ENCODE measurements at regions not wholly inside any gene's neighbourhood (a gene's known extent, or its start where the extent isn't known, plus 50 kb on each side); places are given as distances from the start of the nearest gene placed in this dataset.

DNA sequence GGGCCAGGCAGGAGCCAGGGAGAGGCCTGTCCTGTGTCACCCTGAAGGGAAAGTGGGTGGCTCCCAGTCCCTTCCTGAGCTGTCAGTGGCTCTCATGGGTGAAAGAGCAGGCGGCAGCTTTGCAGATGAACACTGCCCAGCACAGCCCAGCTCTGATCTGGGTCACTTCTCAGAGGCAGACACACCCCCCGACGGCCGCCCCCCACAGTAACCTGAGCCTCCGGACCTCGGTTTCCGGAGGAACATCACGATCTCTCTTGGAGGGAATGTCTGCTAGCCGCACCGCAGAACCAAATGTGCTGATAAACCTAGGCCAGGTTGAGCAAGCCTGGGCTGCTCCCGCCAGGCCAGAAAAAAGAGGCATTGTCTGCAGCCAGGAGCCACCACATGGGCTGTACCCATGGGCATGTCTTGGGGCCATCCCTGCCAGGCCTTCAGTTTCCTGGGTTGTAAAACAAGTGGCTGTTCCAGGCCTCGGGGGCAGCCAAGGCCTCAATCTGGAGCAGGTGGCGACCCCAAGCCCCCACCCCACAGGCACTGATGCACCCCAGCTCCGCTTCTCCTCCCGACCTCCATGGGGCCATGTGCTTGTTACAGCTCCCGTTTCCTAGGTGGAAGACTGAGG lies 57.6 kb downstream of the NCOR2 start:
- TF ChIP-seq POLR2A (IDR thresholded peaks at IDR 0.05; ENCODE audit: low read depth, low read length) (no peak), TAF1 (IDR thresholded peaks at IDR 0.05; ENCODE audit: low read depth, low read length) (no peak), POLR2AphosphoS5 (IDR thresholded peaks at IDR 0.05; ENCODE audit: low read depth, low read length) (no peak)

All from GM12891 (cell line).